Hepatic stellate cell (primary cell): ENCODE measurements at regions not wholly inside any gene's neighbourhood (a gene's known extent, or its start where the extent isn't known, plus 50 kb on each side); places are given as distances from the start of the nearest gene placed in this dataset.

ENCODE experiments used
- DNase-seq: peaks from one replicate; pipeline ENCODE4 v3.0.0; 2011; ENCODE audit warnings: low spot score

GRCh38 chr2:21281791-21282514 is 158.2 kb downstream of the TDRD15 start:
- no peak for DNase-seq

- DNase-seq, result no peak
Measured at GRCh38 chr2:21282515-21282898, 158.7 kb downstream of the TDRD15 start.

- DNase-seq, result no peak
Measured at GRCh38 chr2:21288299-21288698, 164.5 kb downstream of the TDRD15 start.

GRCh38 chr2:21288739-21289520 is 165.2 kb downstream of the TDRD15 start:
- no peak for DNase-seq

- DNase-seq, result no peak
Measured at GRCh38 chr2:21289551-21289950, 165.8 kb downstream of the TDRD15 start.

- no peak for DNase-seq
Measured at GRCh38 chr2:21289989-21290388, 166.2 kb downstream of the TDRD15 start.

GRCh38 chr2:21291426-21291825 is 167.7 kb downstream of the TDRD15 start:
- no peak for DNase-seq

GRCh38 chr2:21294446-21294845 is 170.7 kb downstream of the TDRD15 start:
- DNase-seq, result no peak

GRCh38 chr2:21299411-21299810 is 175.6 kb downstream of the TDRD15 start:
- no peak for DNase-seq

GRCh38 chr2:21301871-21302455 is 178.2 kb downstream of the TDRD15 start:
- DNase-seq, result no peak

- DNase-seq, result no peak
Measured at GRCh38 chr2:21303876-21304275, 180.1 kb downstream of the TDRD15 start.

GRCh38 chr2:21305581-21305980 is 181.8 kb downstream of the TDRD15 start:
- no peak for DNase-seq

GRCh38 chr2:21306235-21306634 is 182.5 kb downstream of the TDRD15 start:
- DNase-seq, result no peak

GRCh38 chr2:21307037-21307436 is 183.3 kb downstream of the TDRD15 start:
- DNase-seq, result no peak

- DNase-seq, result no peak
Measured at GRCh38 chr2:21310493-21310892, 186.7 kb downstream of the TDRD15 start.

- DNase-seq, result no peak
Measured at GRCh38 chr2:21314322-21314835, 190.6 kb downstream of the TDRD15 start.

GRCh38 chr2:21317131-21317530 is 193.4 kb downstream of the TDRD15 start:
- DNase-seq, result peak; percentile 7

GRCh38 chr2:21318263-21318662 is 194.5 kb downstream of the TDRD15 start:
- DNase-seq, result no peak

GRCh38 chr2:21326152-21326551 is 202.4 kb downstream of the TDRD15 start:
- no peak for DNase-seq

GRCh38 chr2:21328177-21328576 is 204.4 kb downstream of the TDRD15 start:
- no peak for DNase-seq

- no peak for DNase-seq
Measured at GRCh38 chr2:21330786-21331391, 207.1 kb downstream of the TDRD15 start.

- no peak for DNase-seq
Measured at GRCh38 chr2:21331625-21332370, 208.0 kb downstream of the TDRD15 start.
